ENCODE measurements at regions not wholly inside any gene's neighbourhood (a gene's known extent, or its start where the extent isn't known, plus 50 kb on each side); places are given as distances from the start of the nearest gene placed in this dataset.
A peak's percentile ranks its signal among the peaks of the same experiment; 100 is the strongest.
"Not testable (repeated sequence)": the region's sequence is repeated elsewhere in the genome, so short reads cannot be mapped to it uniquely, and the experiment has no call there.

GRCh38 chr22:26916236-26916635, 258.8 kb downstream of the MIAT start:
- DNase-seq, result no peak

GRCh38 chr22:26918226-26918625, 260.8 kb downstream of the MIAT start:
- no peak for DNase-seq

- DNase-seq, result no peak
These were observed 264.3 kb downstream of the MIAT start for GRCh38 chr22:26921726-26922125.

GRCh38 chr22:26922806-26923205, 265.4 kb downstream of the MIAT start:
- no peak for DNase-seq

- DNase-seq, result no peak
These were observed 266.1 kb downstream of the MIAT start for GRCh38 chr22:26923531-26923930.

- peak in 12 of 58 donors; percentile 0 to 38 (median 10) for DNase-seq
These were observed 270.4 kb downstream of the MIAT start for GRCh38 chr22:26927821-26928220.

- DNase-seq, result peak in 2 of 58 donors; percentile 1 to 5
These were observed 274.1 kb downstream of the MIAT start for GRCh38 chr22:26931471-26931870.

GRCh38 chr22:26933105-26933590, 275.8 kb downstream of the MIAT start:
- no peak for DNase-seq

- DNase-seq, result no peak
These were observed 279.8 kb downstream of the MIAT start for GRCh38 chr22:26937213-26937612.

- no peak for DNase-seq
These were observed 282.1 kb downstream of the MIAT start for GRCh38 chr22:26939466-26939865.

- DNase-seq, result no peak
These were observed 284.7 kb downstream of the MIAT start for GRCh38 chr22:26941896-26942636.

GRCh38 chr22:26942637-26942957, 285.2 kb downstream of the MIAT start:
- no peak for DNase-seq

- DNase-seq, result no peak
These were observed 288.2 kb downstream of the MIAT start for GRCh38 chr22:26945565-26945964.

GRCh38 chr22:26949193-26949592, 291.8 kb downstream of the MIAT start:
- no peak for DNase-seq

- not testable (repeated sequence) for DNase-seq
These were observed 293.8 kb downstream of the MIAT start for GRCh38 chr22:26951139-26951538.

- DNase-seq, result no peak
These were observed 294.6 kb downstream of the MIAT start for GRCh38 chr22:26952004-26952403.

GRCh38 chr22:26952451-26953011, 295.1 kb downstream of the MIAT start:
- DNase-seq, result no peak

- peak in 4 of 58 donors; percentile 3 to 36 (median 12) for DNase-seq
These were observed 295.9 kb downstream of the MIAT start for GRCh38 chr22:26953012-26953883.

- no peak for DNase-seq
These were observed 299.0 kb downstream of the MIAT start for GRCh38 chr22:26956371-26956770.

- no peak for DNase-seq
These were observed 299.8 kb downstream of the MIAT start for GRCh38 chr22:26957176-26957575.

GRCh38 chr22:26957897-26958296, 300.5 kb downstream of the MIAT start:
- DNase-seq, result no peak

GRCh38 chr22:26958378-26958777, 301.0 kb downstream of the MIAT start:
- no peak for DNase-seq
